AG10803 (cell line): ENCODE measurements at regions not wholly inside any gene's neighbourhood (a gene's known extent, or its start where the extent isn't known, plus 50 kb on each side); places are given as distances from the start of the nearest gene placed in this dataset.

Source experiments
- DNase-seq: peaks from one replicate; pipeline ENCODE4 v3.0.0; 2010; ENCODE audit warnings: low read depth
- H3K4me3 ChIP-seq: 2 replicates; pipeline ENCODE4 v1.5.1; 2011; ENCODE audit warnings: mild to moderate bottlenecking, low read length, control low read depth
- CTCF ChIP-seq: conservative IDR thresholded peaks from 2 replicates; pipeline ENCODE4 v1.5.1; 2011; ENCODE audit warnings: mild to moderate bottlenecking, low read length, control low read depth, inconsistent platforms

- TF ChIP-seq CTCF, result no peak
- H3K4me3 ChIP-seq, result no peak overlapping the region
- DNase-seq, result no peak
These were observed 77.9 kb upstream of the ADPGK start for GRCh38 chr15:72861354-72861910.

GRCh38 chr15:72859757-72860145 is 76.2 kb upstream of the ADPGK start:
- no peak for DNase-seq
- no peak overlapping the region for H3K4me3 ChIP-seq
- no peak for TF ChIP-seq CTCF

- TF ChIP-seq CTCF, result no peak
- no peak for DNase-seq
- no peak overlapping the region for H3K4me3 ChIP-seq
These were observed 75.6 kb upstream of the ADPGK start for GRCh38 chr15:72859017-72859756.

- no peak overlapping the region for H3K4me3 ChIP-seq
- no peak for TF ChIP-seq CTCF
- no peak for DNase-seq
These were observed 74.6 kb upstream of the ADPGK start for GRCh38 chr15:72858205-72858604.

GRCh38 chr15:72857331-72858063 is 73.9 kb upstream of the ADPGK start:
- no peak for DNase-seq
- no peak for TF ChIP-seq CTCF
- no peak overlapping the region for H3K4me3 ChIP-seq

- TF ChIP-seq CTCF, result no peak
- no peak overlapping the region for H3K4me3 ChIP-seq
These were observed 73.0 kb upstream of the ADPGK start for GRCh38 chr15:72856549-72857040.

GRCh38 chr15:72855791-72856190 is 72.2 kb upstream of the ADPGK start:
- no peak overlapping the region for H3K4me3 ChIP-seq
- no peak for TF ChIP-seq CTCF
- DNase-seq, result no peak

More at GRCh38 chr15:72856549-72857040, 73.0 kb upstream of the ADPGK start:
- DNase-seq, result no peak
